ENCODE measurements at regions not wholly inside any gene's neighbourhood (a gene's known extent, or its start where the extent isn't known, plus 50 kb on each side); places are given as distances from the start of the nearest gene placed in this dataset.

GRCh38 chr3:159907828-159908227 lies 80.8 kb upstream of the IL12A start:
- TF ChIP-seq CTCF (IDR thresholded peaks at IDR 0.05 in 8 of 11, conservative IDR thresholded peaks at IDR 0.05 in 3 of 11) = no peak
- no peak for TF ChIP-seq POLR2A (IDR thresholded peaks at IDR 0.05)
- no peak for TF ChIP-seq POLR2AphosphoS5 (IDR thresholded peaks at IDR 0.05)

Measured in spleen (tissue), 7 donors.